ENCODE measurements at regions not wholly inside any gene's neighbourhood (a gene's known extent, or its start where the extent isn't known, plus 50 kb on each side); places are given as distances from the start of the nearest gene placed in this dataset.

DNA sequence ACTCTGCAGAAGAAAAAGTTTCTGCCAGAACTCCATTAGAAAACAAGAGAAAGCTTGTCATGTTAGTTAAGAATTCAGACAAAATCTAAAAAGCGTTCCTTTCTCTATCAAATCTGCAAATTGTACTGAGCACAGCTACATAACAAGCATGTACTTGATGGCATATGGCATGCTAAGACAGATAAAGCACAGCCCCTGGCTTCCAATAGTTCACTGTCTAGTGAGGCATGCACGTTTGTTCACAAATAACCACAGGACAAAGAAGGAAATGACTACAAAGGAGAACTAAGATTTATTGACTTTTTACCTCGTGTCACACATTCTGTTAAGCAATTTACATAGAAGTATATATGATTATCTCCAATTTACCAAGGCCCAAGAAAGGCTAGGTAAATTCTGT lies 518.2 kb upstream of the TLE4 start (continued):
- TF ChIP-seq PHF8 (conservative IDR thresholded peaks at IDR 0.05; ENCODE audit: low read depth, low read length) = no peak
- no peak for TF ChIP-seq CBX5 (IDR thresholded peaks at IDR 0.05; ENCODE audit: low read depth, low read length)
- no peak for TF ChIP-seq BACH1 (IDR thresholded peaks at IDR 0.05; ENCODE audit: low read length)
- TF ChIP-seq KDM5A (IDR thresholded peaks at IDR 0.05; ENCODE audit: low read length) = no peak
- TF ChIP-seq NRF1 (IDR thresholded peaks at IDR 0.05; ENCODE audit: low read depth, low read length) = no peak
- no peak for TF ChIP-seq POLR2A (IDR thresholded peaks at IDR 0.05; ENCODE audit: control extremely low read depth in 1 of 2, low read depth in 2 of 2, low read length in 2 of 2)
- TF ChIP-seq EZH2 (IDR thresholded peaks at IDR 0.05; ENCODE audit: low read depth, low read length, severe bottlenecking) = no peak
